Stimulated activated CD8-positive, alpha-beta memory T cell treated with anti-CD3 and anti-CD28 coated beads, Interleukin-4, amount 100 ng/mL, for 48 hours (primary cell): ENCODE measurements at regions not wholly inside any gene's neighbourhood (a gene's known extent, or its start where the extent isn't known, plus 50 kb on each side); places are given as distances from the start of the nearest gene placed in this dataset.

Source experiments
- DNase-seq: peaks from one replicate; pipeline ENCODE4 v3.0.0-alpha.2; 2020

GRCh38 chr4:12265554-12265953, 836.9 kb upstream of the HS3ST1 start:
- DNase-seq = no peak

- no peak for DNase-seq
Measured at GRCh38 chr4:12260453-12260852, 831.8 kb upstream of the HS3ST1 start.

- no peak for DNase-seq
Measured at GRCh38 chr4:12244973-12245372, 816.3 kb upstream of the HS3ST1 start.

- DNase-seq = no peak
Measured at GRCh38 chr4:12242354-12242753, 813.7 kb upstream of the HS3ST1 start.

- DNase-seq = no peak
Measured at GRCh38 chr4:12239897-12240636, 811.4 kb upstream of the HS3ST1 start.

GRCh38 chr4:12231098-12231497, 802.4 kb upstream of the HS3ST1 start:
- no peak for DNase-seq

- no peak for DNase-seq
Measured at GRCh38 chr4:12221031-12221430, 792.3 kb upstream of the HS3ST1 start.

- DNase-seq = no peak
Measured at GRCh38 chr4:12211636-12212035, 782.9 kb upstream of the HS3ST1 start.

- no peak for DNase-seq
Measured at GRCh38 chr4:12207396-12207795, 778.7 kb upstream of the HS3ST1 start.

GRCh38 chr4:12206091-12206490, 777.4 kb upstream of the HS3ST1 start:
- DNase-seq = no peak

GRCh38 chr4:12203945-12204344, 775.3 kb upstream of the HS3ST1 start:
- no peak for DNase-seq

GRCh38 chr4:12200226-12200625, 771.5 kb upstream of the HS3ST1 start:
- DNase-seq = no peak

GRCh38 chr4:12186526-12186925, 757.8 kb upstream of the HS3ST1 start:
- DNase-seq = no peak

GRCh38 chr4:12178614-12179610, 750.2 kb upstream of the HS3ST1 start:
- no peak for DNase-seq

GRCh38 chr4:12177416-12177815, 748.7 kb upstream of the HS3ST1 start:
- no peak for DNase-seq

- DNase-seq = no peak
Measured at GRCh38 chr4:12173496-12173895, 744.8 kb upstream of the HS3ST1 start.

GRCh38 chr4:12172198-12172973, 743.7 kb upstream of the HS3ST1 start:
- no peak for DNase-seq

- DNase-seq = no peak
Measured at GRCh38 chr4:12170308-12170707, 741.6 kb upstream of the HS3ST1 start.

GRCh38 chr4:12165616-12166015, 736.9 kb upstream of the HS3ST1 start:
- no peak for DNase-seq

- DNase-seq = no peak
Measured at GRCh38 chr4:12146339-12146738, 717.6 kb upstream of the HS3ST1 start.

- no peak for DNase-seq
Measured at GRCh38 chr4:12145768-12146167, 717.1 kb upstream of the HS3ST1 start.

- DNase-seq = no peak
Measured at GRCh38 chr4:12145106-12145505, 716.4 kb upstream of the HS3ST1 start.

GRCh38 chr4:12144051-12144450, 715.4 kb upstream of the HS3ST1 start:
- DNase-seq = no peak
